Coronary artery (tissue), 2 donors: ENCODE measurements at regions not wholly inside any gene's neighbourhood (a gene's known extent, or its start where the extent isn't known, plus 50 kb on each side); places are given as distances from the start of the nearest gene placed in this dataset.

Experiments used
- DNase-seq: peaks from one replicate; pipeline ENCODE4 v3.0.0-alpha.2; 2017; ENCODE audit warnings: low spot score
- H3K27ac ChIP-seq, 2 donors: fragments of 200-600 bp; sonication (generic); one replicate each; pipeline ENCODE4 v1.5.1; 2016 to 2019
- H3K4me3 ChIP-seq: fragments of 200-600 bp; sonication (generic); 2 replicates; pipeline ENCODE4 v1.5.1; 2016; ENCODE audit warnings: mild to moderate bottlenecking, moderate library complexity
- CTCF ChIP-seq: fragments of 200-600 bp; sonication (generic); IDR thresholded peaks from one replicate; pipeline ENCODE4 v1.5.1; 2019; ENCODE audit warnings: antibody characterized with exemption

GRCh38 chr14:34059037-34059924 lies 108.4 kb upstream of the EGLN3 start:
- H3K27ac ChIP-seq: peak overlapping the region; percentile 77 to 82
- H3K4me3 ChIP-seq: peak overlapping the region; percentile 74
- no peak for TF ChIP-seq CTCF
- no peak for DNase-seq

- no peak for TF ChIP-seq CTCF
- DNase-seq: no peak
- Histone ChIP-seq H3K4me3 (no peak overlapping the region), H3K27ac (no peak overlapping the region)
Measured at GRCh38 chr14:34058510-34058909, 107.6 kb upstream of the EGLN3 start.

GRCh38 chr14:34056046-34056445 lies 105.2 kb upstream of the EGLN3 start:
- TF ChIP-seq CTCF: no peak
- no peak overlapping the region for H3K4me3 ChIP-seq
- H3K27ac ChIP-seq: no peak overlapping the region
- DNase-seq: no peak

- H3K4me3 ChIP-seq: no peak overlapping the region
- DNase-seq: no peak
- TF ChIP-seq CTCF: no peak
- no peak overlapping the region for H3K27ac ChIP-seq
Measured at GRCh38 chr14:34055157-34055950, 104.5 kb upstream of the EGLN3 start.

GRCh38 chr14:34053666-34054065 lies 102.8 kb upstream of the EGLN3 start:
- no peak for DNase-seq
- Histone ChIP-seq H3K27ac (peak overlapping the region in 1 of 2 donors; percentile 75), H3K4me3 (no peak overlapping the region)
- TF ChIP-seq CTCF: no peak

GRCh38 chr14:34052658-34053014 lies 101.8 kb upstream of the EGLN3 start:
- no peak for DNase-seq
- Histone ChIP-seq H3K27ac (peak overlapping the region in 1 of 2 donors; percentile 11), H3K4me3 (no peak overlapping the region)
- no peak for TF ChIP-seq CTCF
